ENCODE measurements at regions not wholly inside any gene's neighbourhood (a gene's known extent, or its start where the extent isn't known, plus 50 kb on each side); places are given as distances from the start of the nearest gene placed in this dataset.

DNA sequence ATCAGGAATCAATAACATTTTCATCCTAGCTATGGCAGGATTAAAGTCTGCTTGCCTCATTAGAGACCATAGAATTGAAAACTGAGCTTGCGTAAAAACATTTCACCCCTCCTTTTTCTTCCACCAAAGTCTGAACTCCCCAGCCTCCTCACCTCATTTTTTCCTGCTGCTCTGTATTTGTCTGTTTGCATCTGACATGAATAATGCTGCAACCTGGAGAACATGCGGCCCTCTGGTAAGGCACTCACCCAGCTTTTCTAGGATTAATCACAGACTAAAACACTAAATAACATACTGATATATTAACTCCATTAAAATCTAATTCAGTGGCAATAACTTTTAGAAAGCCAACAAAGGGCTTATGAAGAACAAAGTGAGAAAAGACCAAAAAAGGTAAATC lies 677.7 kb upstream of the NRSN1 start:
- BruUV-seq (replicated peaks), result no TSS peak
- no peak for TF ChIP-seq ZFX (IDR thresholded peaks at IDR 0.05)
- ChIA-PET POLR2A (no interaction called here), RAD21 (ENCODE audit: low non-redundant PET in 1 of 2, low total read pairs in 2 of 2, uncharacterized antibody in 2 of 2, unreplicated experiment in 2 of 2) (no interaction called here), CTCF (no interaction called here)
- no peak overlapping the region for H3K9ac ChIP-seq (ENCODE audit: low read length)
- no peaks in the 10 kb centered on the region for H3K36me3 ChIP-seq (ENCODE audit: control insufficient read depth in 1 of 2, insufficient read depth in 2 of 2, low read length in 2 of 2)
- no peak overlapping the region for H2AFZ ChIP-seq (ENCODE audit: low read depth, low read length, poor library complexity, severe bottlenecking)
- no peak overlapping the region for H3K4me3 ChIP-seq (replicated peaks in 1 of 2; ENCODE audit: low read depth in 1 of 2, low read length in 2 of 2)
- no peaks in the 10 kb centered on the region for H3K9me2 ChIP-seq (ENCODE audit: insufficient read depth)
- H3K79me2 ChIP-seq (ENCODE audit: insufficient read depth, low read length), result no peaks in the 10 kb centered on the region
- no peaks in the 10 kb centered on the region for H4K20me1 ChIP-seq (ENCODE audit: insufficient read depth)
- DNase-seq (ENCODE audit: low read depth, low spot score), result no peak
- no peaks in the 10 kb centered on the region for H3K27me3 ChIP-seq (ENCODE audit: insufficient read depth, low read length)
- H3K27ac ChIP-seq (ENCODE audit: low read depth, low read length), result no peak overlapping the region
- H3K9me3 ChIP-seq (ENCODE audit: control insufficient read depth in 1 of 2, insufficient read depth in 1 of 2, low read depth in 1 of 2, low read length in 2 of 2), result peaks cover 0 to 8% of the 10 kb centered on the region in 2 experiments; a peak in 2 of 4 replicates
- H3K4me1 ChIP-seq (ENCODE audit: control insufficient read depth in 1 of 2, insufficient read depth in 2 of 2, low read length in 2 of 2), result no peaks in the 10 kb centered on the region
- intact Hi-C loops (cut with micrococcal nuclease), result no loop called here
- H3K4me2 ChIP-seq (ENCODE audit: low read length), result no peak overlapping the region
- no peak for ATAC-seq

DNA sequence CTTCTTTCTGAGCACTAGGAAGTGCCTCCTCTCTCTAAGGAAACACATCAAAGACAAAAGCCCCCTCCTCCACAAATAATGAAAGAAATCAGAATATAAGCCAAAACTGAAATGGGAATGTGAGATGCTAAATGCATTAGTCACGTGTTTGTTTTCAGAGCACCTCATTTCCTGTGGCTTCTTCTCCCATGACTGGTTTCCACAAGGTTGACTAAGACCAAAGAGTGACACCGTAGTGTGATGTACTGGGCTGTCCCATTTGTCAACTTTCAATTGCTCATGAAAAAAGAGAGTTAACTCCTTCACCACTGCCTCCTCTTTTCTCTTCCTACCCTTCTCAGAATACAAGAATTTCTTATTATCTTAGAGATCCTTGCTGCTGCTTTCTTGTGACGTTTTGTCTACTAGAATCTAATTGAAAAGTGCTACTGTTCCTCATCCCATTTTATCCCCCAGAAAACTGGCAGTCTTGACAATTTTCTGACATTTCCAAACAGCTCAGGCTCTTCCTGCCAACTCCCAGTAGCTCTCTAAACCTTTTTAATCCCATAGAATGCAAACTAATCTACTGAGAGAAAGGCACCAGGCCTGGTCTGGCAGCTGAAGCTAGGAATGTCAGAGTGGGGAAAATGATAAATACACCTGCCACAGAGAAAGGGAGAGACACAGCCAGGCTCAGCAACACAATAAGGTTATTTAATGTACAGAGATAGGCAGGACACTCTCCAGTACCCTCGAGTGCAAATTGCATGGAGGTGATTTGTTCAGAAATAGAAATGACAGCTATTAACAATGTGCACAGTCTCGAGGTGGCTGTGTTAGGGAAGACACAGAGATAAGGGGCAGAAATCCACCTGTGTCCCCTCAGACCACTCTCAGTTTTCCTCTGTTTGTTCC lies 671.7 kb upstream of the NRSN1 start:
- H3K27me3 ChIP-seq (ENCODE audit: insufficient read depth, low read length), result no peaks in the 10 kb centered on the region
- intact Hi-C loops (cut with micrococcal nuclease), result no loop called here
- CTCF ChIA-PET, result no interaction called here
- H3K27ac ChIP-seq (ENCODE audit: low read depth, low read length), result no peak overlapping the region
- RAD21 ChIA-PET (ENCODE audit: low non-redundant PET in 1 of 2, low total read pairs in 2 of 2, uncharacterized antibody in 2 of 2, unreplicated experiment in 2 of 2), result no interaction called here
- ATAC-seq, result no peak
- H4K20me1 ChIP-seq (ENCODE audit: insufficient read depth), result no peaks in the 10 kb centered on the region
- H3K4me2 ChIP-seq (ENCODE audit: low read length), result no peak overlapping the region
- H3K9ac ChIP-seq (ENCODE audit: low read length), result no peak overlapping the region
- H3K9me2 ChIP-seq (ENCODE audit: insufficient read depth), result no peaks in the 10 kb centered on the region
- H3K36me3 ChIP-seq (ENCODE audit: control insufficient read depth in 1 of 2, insufficient read depth in 2 of 2, low read length in 2 of 2), result no peaks in the 10 kb centered on the region
- no peaks in the 10 kb centered on the region for H3K4me1 ChIP-seq (ENCODE audit: control insufficient read depth in 1 of 2, insufficient read depth in 2 of 2, low read length in 2 of 2)
- no peak overlapping the region for H3K4me3 ChIP-seq (replicated peaks in 1 of 2; ENCODE audit: low read depth in 1 of 2, low read length in 2 of 2)
- POLR2A ChIA-PET, result no interaction called here
- DNase-seq (ENCODE audit: low read depth, low spot score), result no peak
- no TSS peak for BruUV-seq (replicated peaks)
- H3K79me2 ChIP-seq (ENCODE audit: insufficient read depth, low read length), result no peaks in the 10 kb centered on the region
- H3K9me3 ChIP-seq (ENCODE audit: control insufficient read depth in 1 of 2, insufficient read depth in 1 of 2, low read depth in 1 of 2, low read length in 2 of 2), result peaks cover 0 to 4% of the 10 kb centered on the region in 2 experiments; a peak in 2 of 4 replicates
- no peak for TF ChIP-seq ZFX (IDR thresholded peaks at IDR 0.05)
- no peak for TF ChIP-seq TCF7L2 (IDR thresholded peaks at IDR 0.05; ENCODE audit: borderline replicate concordance, extremely low read depth, insufficient read depth, insufficient read length)
- TF ChIP-seq ELF1 (IDR thresholded peaks at IDR 0.05; ENCODE audit: borderline replicate concordance, low read depth), result no peak
- no peak for TF ChIP-seq FOSL1 (IDR thresholded peaks at IDR 0.05; ENCODE audit: low read depth)
- TF ChIP-seq, protein P1, sequence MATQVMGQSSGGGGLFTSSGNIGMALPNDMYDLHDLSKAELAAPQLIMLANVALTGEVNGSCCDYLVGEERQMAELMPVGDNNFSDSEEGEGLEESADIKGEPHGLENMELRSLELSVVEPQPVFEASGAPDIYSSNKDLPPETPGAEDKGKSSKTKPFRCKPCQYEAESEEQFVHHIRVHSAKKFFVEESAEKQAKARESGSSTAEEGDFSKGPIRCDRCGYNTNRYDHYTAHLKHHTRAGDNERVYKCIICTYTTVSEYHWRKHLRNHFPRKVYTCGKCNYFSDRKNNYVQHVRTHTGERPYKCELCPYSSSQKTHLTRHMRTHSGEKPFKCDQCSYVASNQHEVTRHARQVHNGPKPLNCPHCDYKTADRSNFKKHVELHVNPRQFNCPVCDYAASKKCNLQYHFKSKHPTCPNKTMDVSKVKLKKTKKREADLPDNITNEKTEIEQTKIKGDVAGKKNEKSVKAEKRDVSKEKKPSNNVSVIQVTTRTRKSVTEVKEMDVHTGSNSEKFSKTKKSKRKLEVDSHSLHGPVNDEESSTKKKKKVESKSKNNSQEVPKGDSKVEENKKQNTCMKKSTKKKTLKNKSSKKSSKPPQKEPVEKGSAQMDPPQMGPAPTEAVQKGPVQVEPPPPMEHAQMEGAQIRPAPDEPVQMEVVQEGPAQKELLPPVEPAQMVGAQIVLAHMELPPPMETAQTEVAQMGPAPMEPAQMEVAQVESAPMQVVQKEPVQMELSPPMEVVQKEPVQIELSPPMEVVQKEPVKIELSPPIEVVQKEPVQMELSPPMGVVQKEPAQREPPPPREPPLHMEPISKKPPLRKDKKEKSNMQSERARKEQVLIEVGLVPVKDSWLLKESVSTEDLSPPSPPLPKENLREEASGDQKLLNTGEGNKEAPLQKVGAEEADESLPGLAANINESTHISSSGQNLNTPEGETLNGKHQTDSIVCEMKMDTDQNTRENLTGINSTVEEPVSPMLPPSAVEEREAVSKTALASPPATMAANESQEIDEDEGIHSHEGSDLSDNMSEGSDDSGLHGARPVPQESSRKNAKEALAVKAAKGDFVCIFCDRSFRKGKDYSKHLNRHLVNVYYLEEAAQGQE (IDR thresholded peaks at IDR 0.05; ENCODE audit: low read depth), result no peak
- no peak for TF ChIP-seq SIN3A (IDR thresholded peaks at IDR 0.05; ENCODE audit: low read depth)
- no peak for TF ChIP-seq YY1 (IDR thresholded peaks at IDR 0.05; ENCODE audit: extremely low read depth, insufficient replicate concordance, low read depth, low read length)
- TF ChIP-seq, protein P2, sequence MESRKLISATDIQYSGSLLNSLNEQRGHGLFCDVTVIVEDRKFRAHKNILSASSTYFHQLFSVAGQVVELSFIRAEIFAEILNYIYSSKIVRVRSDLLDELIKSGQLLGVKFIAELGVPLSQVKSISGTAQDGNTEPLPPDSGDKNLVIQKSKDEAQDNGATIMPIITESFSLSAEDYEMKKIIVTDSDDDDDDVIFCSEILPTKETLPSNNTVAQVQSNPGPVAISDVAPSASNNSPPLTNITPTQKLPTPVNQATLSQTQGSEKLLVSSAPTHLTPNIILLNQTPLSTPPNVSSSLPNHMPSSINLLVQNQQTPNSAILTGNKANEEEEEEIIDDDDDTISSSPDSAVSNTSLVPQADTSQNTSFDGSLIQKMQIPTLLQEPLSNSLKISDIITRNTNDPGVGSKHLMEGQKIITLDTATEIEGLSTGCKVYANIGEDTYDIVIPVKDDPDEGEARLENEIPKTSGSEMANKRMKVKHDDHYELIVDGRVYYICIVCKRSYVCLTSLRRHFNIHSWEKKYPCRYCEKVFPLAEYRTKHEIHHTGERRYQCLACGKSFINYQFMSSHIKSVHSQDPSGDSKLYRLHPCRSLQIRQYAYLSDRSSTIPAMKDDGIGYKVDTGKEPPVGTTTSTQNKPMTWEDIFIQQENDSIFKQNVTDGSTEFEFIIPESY (IDR thresholded peaks at IDR 0.05; ENCODE audit: extremely low read depth, insufficient replicate concordance, low read length), result no peak
- TF ChIP-seq EZH2phosphoT487 (IDR thresholded peaks at IDR 0.05; ENCODE audit: borderline replicate concordance), result no peak
- no peak overlapping the region for H2AFZ ChIP-seq (ENCODE audit: low read depth, low read length, poor library complexity, severe bottlenecking)
